ENCODE measurements at regions not wholly inside any gene's neighbourhood (a gene's known extent, or its start where the extent isn't known, plus 50 kb on each side); places are given as distances from the start of the nearest gene placed in this dataset.

DNA sequence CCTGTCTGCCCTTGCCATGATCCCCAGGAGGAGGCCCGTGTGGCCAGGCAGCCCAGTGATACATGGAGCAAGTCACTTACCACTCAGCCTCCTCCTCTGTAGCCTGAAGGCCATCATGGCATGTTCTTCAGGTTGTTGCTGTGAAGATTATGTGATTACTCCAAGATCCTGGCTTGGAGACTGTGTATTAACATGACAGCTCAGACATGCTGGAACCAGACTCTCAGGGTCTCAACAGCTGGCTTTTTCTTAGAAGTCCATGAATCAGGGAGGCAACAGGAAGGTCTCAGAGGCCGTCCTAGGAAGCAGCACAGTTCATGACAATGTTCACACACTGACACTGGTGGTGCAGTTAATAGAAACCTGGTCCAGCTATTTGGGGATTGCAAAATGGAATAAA, 158.6 kb upstream of the TWIST2 start:
- TF ChIP-seq CTCF (IDR thresholded peaks at IDR 0.05) (no peak), POLR2A (IDR thresholded peaks at IDR 0.05) (no peak)
